IPS DF 4.7 (cell line): ENCODE measurements at regions not wholly inside any gene's neighbourhood (a gene's known extent, or its start where the extent isn't known, plus 50 kb on each side); places are given as distances from the start of the nearest gene placed in this dataset.
"Not testable (repeated sequence)": the region's sequence is repeated elsewhere in the genome, so short reads cannot be mapped to it uniquely, and the experiment has no call there.

Experiments used
- DNase-seq: peaks from one replicate; pipeline ENCODE4 v3.0.0-alpha.2; 2013; ENCODE audit warnings: low spot score; ENCODE audit errors: extremely low read depth

DNA sequence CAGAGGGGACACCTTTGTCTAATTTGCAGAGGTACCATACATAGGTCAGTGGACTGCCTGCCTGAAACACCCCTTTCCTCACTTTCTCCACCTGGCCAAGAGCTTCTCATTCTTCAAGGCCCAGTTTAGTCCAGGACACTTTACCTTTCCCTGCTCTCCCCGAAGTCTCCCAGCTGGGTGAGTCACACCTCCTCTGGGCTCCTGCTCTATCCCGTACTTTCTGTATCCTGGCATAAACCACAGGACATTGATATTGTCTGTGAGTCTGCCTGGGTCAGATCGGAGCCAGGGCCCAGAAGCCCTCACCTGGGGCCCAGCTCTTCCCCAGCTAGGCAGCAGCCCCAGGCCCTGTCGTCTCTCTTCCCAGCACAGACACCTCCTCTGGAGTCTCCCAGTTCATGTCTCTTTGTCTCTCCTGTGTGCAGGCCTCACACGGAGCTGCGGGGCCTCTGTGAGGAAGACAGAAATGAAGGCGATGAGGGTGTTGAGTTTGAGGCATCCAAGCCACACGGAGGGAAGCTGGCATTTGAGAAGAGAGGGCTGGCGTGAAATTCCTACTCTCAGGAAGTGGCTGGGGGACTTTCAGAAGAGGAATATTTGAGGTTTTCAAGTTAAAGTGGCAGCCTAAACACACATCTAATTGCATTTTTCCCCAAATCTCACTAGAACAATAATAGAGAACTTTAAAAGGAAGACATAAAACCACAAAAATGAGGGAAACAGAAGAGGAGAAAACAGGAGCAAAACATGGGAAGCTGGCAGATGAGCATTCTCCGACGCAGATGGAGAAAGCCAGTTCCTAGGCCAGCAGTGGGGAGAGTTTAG lies 79.6 kb upstream of the LAPTM4A start:
- DNase-seq: no peak

GRCh38 chr2:20130160-20130560 lies 78.7 kb upstream of the LAPTM4A start:
- no peak for DNase-seq

GRCh38 chr2:20129331-20130159 lies 78.1 kb upstream of the LAPTM4A start:
- no peak for DNase-seq

DNA sequence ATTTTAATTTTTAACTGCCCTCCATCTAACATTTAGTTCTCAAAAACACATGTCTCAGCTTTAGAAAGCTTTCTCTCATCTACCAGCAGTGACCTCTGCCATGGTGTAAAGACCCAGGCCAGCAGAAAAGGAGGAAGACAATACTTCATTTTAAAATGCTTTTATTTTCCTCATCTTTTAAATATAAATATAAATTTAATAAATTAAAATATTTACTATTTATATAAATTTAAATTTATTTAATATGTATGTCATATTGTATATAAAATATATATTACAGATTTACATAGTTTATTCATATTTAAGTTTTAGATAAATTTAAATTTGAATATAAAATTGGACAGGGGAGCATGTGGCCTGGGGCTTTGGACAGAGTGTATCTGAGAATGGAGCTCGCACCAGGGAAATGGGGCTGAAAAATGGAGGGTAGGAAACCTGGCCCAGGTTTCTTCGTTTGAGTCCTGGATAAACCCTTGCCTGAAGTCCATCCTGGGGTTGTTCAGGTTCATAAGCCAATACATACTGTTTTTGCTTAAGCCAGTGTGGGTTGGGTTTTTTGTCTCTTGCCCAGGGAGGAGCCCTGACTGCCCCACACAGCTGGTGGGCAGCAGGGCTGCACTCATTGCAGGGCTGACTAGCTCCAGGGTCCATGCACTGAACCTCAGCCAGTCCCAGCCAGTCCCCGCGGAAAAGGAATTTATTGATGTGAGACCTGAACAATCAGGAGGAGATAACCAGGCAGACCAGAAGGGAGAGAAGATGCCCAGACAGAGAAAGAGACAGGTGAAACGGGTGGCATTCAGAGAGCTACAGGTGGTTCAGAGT lies 77.3 kb upstream of the LAPTM4A start:
- DNase-seq: no peak

- no peak for DNase-seq
These were observed 75.0 kb upstream of the LAPTM4A start for GRCh38 chr2:20126469-20126868.

- DNase-seq: no peak
These were observed 74.6 kb upstream of the LAPTM4A start for GRCh38 chr2:20126040-20126439.

DNA sequence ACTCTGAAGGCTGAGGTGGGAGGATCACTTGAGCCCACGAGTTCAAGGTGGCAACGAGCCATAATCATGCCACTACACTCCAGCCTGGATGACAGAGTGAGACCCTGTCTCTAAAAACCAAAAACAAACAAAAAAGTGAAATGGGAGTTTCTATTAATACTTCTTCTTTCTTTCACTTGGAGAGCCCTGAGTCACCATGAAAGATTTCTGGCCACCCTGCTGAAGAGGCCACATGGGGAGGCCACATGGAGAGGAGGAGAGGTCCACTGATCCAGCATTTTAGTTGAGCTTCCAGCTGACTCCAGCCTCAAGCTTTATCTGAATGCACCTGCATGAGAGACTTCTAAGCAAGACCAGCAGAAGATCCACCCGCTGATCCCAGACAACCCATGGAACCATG lies 74.2 kb upstream of the LAPTM4A start:
- DNase-seq: no peak

DNA sequence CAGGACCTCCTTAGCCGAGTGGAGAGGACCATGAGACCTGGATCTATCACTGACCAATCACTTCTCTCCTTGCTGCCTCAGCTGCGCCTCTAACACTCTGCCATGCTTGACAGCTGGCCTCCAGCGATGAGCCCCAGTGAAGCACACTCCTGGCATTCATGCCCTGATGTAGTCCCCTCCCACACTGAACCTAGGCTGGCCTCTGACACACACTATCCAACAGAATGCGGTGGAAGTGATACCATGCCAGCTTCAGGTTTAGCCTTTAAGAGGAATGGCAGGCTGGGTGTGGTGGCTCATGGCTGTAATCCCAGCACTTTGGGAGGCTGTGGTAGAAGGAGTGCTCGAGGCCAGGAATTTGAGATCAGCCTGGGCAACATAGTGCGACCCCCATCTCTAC lies 73.7 kb upstream of the LAPTM4A start:
- DNase-seq: no peak

- no peak for DNase-seq
These were observed 72.6 kb upstream of the LAPTM4A start for GRCh38 chr2:20123871-20124594.

GRCh38 chr2:20122864-20123263 lies 71.4 kb upstream of the LAPTM4A start:
- DNase-seq: no peak

- DNase-seq: no peak
These were observed 69.4 kb upstream of the LAPTM4A start for GRCh38 chr2:20120569-20121416.

DNA sequence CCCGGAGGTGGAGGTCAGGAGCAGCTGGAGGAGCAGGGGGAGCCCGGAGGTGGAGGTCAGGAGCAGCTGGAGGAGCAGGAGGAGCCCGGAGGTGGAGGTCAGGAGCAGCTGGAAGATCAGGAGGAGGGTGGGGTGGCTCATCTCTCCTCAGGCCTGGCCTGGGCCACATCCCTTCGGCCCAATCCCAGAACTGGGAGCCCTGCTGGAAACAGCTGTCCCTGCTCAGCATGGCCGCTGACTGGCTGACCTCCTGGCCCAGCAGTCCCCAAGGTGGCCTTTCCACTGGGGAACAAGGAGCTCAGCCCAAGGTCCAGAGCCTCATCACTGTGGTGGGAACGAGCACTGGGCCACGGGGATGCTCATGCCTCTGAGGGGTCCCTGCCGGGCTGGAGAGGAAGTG lies 66.6 kb upstream of the LAPTM4A start:
- DNase-seq: no peak

DNA sequence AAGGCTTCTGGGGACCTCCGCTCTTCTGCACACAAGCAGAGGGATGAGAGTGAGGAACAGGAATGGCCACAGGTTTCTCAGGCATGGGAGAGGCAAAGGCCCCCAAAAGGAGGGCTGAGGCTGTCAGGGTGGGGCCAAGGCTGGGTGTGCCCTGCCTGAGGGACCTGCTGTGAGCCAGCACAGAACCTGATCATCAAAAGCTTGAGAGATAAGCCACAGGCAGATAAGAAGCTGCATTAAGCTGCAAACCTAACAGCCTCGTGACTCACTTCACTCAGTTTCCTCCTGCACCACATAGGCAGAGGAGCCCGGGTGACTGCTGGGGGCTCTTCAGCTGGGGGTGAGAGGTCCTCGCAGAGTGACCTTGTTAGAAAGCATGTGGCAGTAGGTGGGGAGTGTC lies 64.5 kb upstream of the LAPTM4A start:
- DNase-seq: no peak

- no peak for DNase-seq
These were observed 63.9 kb upstream of the LAPTM4A start for GRCh38 chr2:20115374-20115773.

DNA sequence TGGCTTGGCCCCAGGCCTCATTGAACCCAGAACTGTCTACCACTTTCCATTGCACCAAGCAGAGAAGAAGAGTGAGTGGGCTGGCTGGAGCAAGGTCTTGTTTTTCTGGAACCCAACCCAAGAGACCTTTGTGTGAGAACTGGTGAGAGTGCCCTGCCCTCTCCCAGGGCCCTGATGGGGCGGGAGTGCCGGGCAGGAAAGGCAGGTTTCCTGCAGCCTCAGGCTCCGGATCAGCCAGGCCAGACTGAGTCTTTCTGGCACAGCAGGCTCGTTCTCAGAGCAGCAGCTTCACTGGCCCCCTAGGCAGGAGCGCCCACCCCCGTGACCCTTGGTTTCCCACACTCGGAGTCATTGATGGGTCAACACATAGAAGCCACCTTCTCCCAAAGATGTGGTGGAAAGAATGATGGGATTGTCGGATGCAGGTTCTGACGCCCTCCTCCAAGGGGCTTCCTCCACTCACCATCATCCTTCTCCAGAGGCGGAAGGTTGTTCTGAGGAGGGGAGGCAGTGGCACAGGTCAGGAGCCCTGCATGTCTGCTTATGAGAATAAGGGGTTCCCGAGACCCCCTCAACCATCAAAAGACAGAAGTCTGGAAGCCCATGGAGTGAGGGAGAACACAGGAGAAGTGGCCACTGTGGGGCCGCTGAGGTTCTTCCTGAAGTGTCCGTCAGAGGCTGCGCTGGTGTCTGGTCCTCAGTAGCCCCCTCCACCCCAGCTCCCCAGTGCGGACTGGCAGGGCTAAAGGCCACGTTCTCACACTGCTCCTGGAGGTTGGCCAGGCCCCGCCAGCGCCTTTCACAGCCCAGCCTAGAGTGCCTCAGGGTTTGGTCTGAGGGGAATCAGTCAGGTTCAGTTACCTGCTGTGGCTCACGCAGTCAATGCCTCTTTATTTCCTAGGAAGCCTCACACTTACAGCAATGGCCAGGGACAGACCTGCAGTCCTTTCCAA lies 62.8 kb upstream of the LAPTM4A start:
- DNase-seq: no peak

- DNase-seq: no peak
These were observed 61.8 kb upstream of the LAPTM4A start for GRCh38 chr2:20113004-20113796.

DNA sequence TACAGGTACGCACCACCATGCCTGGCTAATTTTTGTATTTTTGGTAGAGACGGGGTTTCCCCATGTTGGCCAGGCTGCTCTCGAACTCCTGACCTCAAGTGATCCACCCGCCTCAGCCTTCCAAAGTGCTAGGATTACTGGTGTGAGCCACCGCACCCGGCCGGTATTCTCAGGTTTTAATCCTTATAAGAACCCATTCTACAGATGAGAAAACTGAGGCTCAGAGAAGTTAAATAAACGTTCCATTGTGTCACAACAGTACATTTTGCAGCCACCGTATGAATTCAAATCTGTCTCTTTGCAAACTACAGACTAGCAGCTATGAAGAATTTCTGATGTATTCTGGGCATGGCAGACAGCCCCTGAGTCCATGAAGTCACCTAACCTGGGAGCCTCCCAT lies 60.9 kb upstream of the LAPTM4A start:
- DNase-seq: not testable (repeated sequence)
